Stimulated activated CD8-positive, alpha-beta memory T cell treated with anti-CD3 and anti-CD28 coated beads, Interleukin-2, amount 100 ng/mL, for 1 hour (primary cell): ENCODE measurements at regions not wholly inside any gene's neighbourhood (a gene's known extent, or its start where the extent isn't known, plus 50 kb on each side); places are given as distances from the start of the nearest gene placed in this dataset.
"Not testable (repeated sequence)": the region's sequence is repeated elsewhere in the genome, so short reads cannot be mapped to it uniquely, and the experiment has no call there.

Source experiments
- DNase-seq, 2 donors: peaks; one replicate each; pipeline ENCODE4 v3.0.0-alpha.2; 2020; ENCODE audit warnings: low read depth in 2 of 2

- DNase-seq, result no peak
Measured at GRCh38 chr17:73888862-73889261, 244.6 kb upstream of the SDK2 start.

DNA sequence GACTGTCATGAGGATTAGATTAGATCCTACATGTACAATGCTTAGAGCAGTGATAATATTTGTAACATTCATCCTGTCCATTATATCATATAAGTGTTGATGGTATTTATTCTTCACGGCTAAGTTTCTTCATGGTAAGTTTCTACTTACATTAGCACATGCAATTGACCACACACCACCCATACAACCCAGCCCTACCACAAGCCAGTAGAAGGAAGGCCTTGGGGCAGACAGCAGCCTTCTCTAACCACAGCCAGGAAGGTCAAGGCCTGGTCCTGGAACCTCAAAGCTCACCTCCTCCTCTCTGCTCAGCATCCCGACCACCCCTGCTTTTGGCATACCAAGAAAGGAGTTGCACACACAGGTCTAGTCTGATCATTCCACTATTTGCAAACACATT lies 245.2 kb upstream of the SDK2 start:
- DNase-seq, result no peak

- no peak for DNase-seq
Measured at GRCh38 chr17:73890831-73891405, 246.7 kb upstream of the SDK2 start.

GRCh38 chr17:73895157-73895556 lies 250.9 kb upstream of the SDK2 start:
- no peak for DNase-seq

DNA sequence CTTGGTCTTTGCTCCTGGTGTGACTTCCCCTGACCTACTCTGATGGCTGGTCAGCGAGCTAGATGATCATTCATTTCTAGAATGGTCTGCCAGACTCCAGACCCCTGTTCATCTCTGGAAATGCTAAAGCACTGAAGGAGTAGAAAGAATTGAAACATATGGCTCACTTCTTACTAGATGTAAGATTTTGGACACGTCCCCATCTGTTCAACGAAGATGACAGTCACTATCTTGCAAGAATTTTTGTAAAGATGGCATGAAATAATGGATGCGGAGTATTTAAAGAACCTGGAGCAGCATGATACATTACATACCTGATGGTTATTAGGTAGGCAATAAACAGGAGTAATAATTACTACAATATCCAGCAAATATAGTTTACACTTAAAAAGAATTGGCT lies 252.7 kb upstream of the SDK2 start:
- DNase-seq, result no peak

DNA sequence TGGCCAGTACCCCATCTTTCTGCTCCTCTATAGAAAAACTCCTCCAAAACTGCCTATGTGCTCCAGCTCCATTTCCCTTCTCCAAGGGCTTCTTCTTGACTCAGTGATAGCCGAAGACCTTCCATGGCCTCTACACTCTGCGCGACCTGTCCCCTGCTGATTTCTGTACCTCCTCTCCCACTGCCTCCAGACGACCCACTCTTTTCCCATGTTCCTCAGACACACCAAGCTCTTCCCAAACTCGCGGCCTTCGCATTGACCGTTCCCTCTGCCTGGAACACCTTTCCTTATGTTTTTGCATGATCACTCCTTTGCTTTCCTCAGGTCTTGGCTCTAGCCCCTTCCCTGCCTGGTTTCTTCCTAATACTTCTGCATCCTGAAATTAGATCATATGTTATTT lies 255.6 kb upstream of the SDK2 start:
- no peak for DNase-seq

DNA sequence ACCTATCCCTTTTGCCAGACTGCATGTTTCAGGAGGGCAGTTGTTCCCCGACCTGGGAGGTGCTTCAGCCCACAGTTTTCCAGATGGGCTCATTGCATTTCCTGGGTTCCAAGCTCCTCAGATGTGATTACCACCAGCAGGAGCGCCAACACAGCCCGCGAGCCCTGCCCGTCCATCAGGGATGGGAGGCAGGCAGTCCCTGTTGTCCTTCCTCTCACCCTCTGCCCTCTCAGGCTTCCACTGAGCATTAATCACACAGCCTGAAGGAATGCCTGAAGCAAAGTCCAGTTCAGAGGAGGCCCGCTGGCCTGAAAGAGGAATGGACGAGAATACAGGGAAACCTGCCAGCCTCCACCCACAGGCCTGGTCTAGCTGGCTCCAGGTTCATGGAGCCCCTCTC lies 256.3 kb upstream of the SDK2 start:
- no peak for DNase-seq

DNA sequence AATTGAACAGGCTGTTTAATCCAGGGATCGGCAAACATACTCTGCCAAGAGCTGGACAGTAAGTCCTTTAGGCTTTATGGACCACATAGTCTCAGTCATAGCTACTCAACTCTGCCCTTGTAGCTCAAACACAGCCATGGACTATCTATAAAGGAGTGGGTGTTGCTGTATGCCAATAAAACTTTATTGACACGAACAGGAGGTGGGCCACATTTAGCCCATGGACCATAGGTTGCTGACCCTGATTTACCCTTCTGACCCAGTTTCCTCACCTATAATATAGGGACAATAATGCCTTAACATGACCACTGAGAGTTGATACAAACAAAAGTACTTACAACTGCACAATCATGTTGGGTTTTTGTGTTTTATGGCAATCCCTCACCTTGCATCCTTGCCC lies 257.0 kb upstream of the SDK2 start:
- DNase-seq, result no peak

GRCh38 chr17:73901661-73902415 lies 257.6 kb upstream of the SDK2 start:
- DNase-seq, result no peak

- no peak for DNase-seq
Measured at GRCh38 chr17:73902416-73903181, 258.4 kb upstream of the SDK2 start.

DNA sequence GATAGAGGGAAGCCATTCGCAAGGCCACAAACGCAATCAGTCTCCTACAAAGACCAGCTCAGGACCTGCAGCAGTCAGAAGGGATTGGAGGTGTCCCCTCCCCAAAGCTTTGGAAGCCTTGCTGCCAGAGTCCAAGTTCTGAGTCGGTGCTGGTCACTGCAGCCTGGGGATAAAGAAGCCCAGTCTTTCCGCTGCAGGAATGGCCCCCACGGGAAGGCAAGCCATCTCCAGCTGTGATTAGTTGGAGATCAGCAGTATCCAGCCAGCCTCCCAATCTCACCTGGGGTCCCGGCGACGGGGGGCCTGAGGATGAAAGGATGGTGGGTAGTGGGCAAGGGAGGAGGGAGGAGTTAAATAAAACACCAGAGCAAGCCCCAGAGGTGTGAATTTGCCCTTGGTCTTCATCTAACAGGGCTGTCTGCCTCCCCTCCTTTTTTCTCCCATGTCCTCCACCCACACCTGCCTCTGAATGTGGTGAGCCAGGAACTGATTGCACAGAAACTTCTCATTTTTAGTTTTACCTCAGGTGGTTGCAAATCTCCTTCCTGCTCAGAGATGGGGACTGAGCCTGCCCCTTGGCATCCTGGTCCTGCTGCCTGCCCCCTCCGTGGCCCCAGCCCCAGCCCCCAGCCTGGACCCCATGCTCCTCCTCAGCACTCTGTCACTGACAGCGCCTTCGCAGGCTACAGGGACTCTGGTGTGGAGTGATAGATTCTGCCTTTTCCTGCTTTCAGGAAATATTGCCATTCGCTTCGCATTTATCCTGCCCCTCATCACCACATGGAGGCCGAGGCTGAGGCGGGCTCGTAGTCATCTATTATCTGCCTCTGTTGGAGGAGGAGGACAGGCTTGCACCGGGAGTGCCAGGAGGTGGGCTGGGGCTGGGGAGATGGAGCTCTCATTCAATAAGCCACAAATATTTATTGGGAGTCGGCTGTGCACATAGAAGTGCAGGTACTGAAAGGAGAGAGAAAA lies 262.9 kb upstream of the SDK2 start:
- DNase-seq, result no peak

- DNase-seq, result no peak
Measured at GRCh38 chr17:73909186-73909585, 264.9 kb upstream of the SDK2 start.

DNA sequence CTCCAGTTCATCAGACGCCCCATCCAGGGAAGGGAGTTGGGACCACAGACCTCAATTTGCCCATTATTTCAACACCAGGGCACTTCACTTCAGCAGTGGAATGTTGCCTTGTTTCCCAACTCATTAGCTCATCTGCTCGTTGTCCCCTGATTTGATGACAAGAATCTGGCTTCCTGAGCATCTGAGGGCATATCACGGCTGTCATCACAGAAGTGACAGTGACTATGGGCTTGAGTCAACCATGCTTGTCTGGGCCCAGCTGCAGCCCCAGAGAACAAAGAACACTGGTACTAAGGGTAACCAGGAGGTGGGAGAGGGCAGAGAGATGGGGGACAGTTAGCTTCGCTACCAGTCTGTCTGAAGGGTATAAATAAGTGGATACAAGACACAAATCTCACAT lies 266.0 kb upstream of the SDK2 start:
- DNase-seq, result no peak

- no peak for DNase-seq
Measured at GRCh38 chr17:73910821-73911515, 266.7 kb upstream of the SDK2 start.

DNA sequence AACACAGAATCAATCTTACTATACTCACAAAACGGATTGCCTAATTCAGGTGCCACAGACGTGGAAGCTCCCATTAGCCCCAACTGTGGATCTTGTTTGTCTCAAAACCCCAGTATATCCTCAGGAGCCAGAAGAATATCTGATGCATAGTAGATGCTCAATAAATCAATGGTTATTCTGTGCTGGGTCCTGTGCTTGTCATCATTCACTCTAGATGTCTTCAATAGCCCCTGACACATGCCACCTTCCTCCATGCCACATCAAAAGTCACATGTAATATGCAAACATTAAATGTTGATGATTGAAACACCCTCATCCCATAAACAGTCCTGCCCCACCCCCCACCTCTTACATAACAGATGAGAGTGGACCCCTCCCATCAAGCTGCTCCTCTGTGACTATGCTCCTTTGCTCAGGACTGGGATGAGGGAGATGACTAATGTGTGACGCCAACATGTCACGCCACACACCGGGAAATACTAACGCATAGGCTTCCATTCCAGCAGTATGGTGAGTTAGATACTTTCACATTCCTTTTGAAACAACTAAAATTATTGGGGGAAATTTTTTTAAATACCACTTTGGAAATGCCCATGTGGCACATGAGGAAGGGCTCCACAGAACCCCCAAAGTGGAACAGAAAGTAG lies 267.6 kb upstream of the SDK2 start:
- DNase-seq, result no peak

GRCh38 chr17:73912373-73912746 lies 268.1 kb upstream of the SDK2 start:
- DNase-seq, result no peak

DNA sequence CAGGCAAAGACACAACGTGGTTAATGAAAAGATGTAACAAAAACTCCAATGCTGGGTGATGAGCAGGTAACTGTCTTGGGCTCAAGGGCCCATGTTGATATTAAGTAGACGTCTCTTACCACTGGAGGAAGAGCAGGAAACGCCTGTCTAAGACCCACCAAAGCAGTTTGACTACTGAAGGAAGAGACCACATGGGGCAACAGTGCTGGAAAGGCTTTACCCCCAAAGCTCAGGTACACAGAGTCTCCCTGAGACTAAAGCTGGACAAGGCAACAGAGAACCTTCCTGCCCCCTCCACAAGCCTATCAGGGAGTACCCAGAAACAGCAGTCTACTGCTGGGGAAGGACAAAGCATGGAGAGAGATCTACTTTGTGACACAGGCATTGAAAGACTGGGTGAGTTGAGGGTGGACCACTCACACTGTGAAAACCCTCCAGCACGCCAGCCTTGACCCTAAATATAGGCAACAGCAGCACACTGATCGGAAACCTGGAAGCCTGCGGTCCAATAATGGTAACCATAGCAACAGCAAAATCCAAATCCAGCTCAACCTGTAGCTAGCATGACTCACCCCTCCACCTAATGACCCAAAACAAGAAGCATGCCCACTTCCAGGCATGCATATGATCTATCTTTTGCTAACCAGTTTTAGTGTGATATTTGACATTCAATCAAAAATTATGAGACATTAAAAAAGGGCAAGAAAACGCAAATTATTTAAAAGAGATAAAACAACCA lies 270.5 kb upstream of the SDK2 start:
- DNase-seq, result no peak

DNA sequence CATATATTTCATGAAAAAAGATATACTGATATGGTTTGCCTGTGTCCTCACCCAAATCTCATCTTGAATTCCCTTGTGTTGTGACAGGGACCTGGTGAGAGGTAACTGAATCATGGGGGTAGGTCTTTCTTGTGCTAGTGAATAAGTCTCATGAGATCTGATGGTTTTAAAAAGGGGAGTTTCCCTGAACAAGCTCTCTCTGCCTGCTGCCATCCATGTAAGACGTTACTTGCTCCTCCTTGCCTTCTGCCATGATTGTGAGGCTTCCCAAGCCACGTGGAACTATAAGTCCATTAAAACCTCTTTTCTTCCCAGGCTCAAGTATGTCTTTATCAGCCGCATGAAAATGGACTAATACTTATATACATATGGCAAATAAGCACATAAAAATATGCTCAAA lies 274.8 kb upstream of the SDK2 start:
- DNase-seq, result not testable (repeated sequence)

DNA sequence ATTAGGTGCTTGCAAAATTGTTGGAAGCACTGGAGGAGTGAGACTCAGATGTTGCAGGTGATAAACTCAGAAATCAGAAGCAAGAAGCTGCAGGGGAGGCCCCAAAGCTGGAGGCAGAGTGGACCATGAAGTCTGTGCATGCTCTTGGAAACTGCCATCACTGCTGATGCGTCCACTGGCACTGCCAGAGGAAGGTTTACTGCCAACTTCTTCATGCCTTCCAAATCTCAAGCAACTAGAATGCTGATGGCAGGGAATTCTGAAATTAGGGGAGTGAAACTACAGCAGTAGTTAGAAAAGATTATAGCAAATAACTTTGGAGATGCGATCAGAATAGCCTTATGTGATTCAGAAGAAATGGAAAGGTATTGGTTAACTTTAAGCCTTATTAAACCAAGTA lies 277.1 kb upstream of the SDK2 start:
- no peak for DNase-seq
